ENCODE measurements at regions not wholly inside any gene's neighbourhood (a gene's known extent, or its start where the extent isn't known, plus 50 kb on each side); places are given as distances from the start of the nearest gene placed in this dataset.
"Not testable (repeated sequence)": the region's sequence is repeated elsewhere in the genome, so short reads cannot be mapped to it uniquely, and the experiment has no call there.

GRCh38 chr7:96826089-96826488 is 116.4 kb upstream of the SEM1 start:
- peak; percentile 4 for DNase-seq (ENCODE audit: low read depth)
- H3K4me3 ChIP-seq (ENCODE audit: low read depth, low read length), result no peak overlapping the region
- TF ChIP-seq CTCF (IDR thresholded peaks at IDR 0.05; ENCODE audit: insufficient read depth, low read depth, low read length), result no peak

GRCh38 chr7:96827701-96828100 is 118.1 kb upstream of the SEM1 start:
- no peak for DNase-seq (ENCODE audit: low read depth)
- no peak overlapping the region for H3K4me3 ChIP-seq (ENCODE audit: low read depth, low read length)
- no peak for TF ChIP-seq CTCF (IDR thresholded peaks at IDR 0.05; ENCODE audit: insufficient read depth, low read depth, low read length)

- H3K4me3 ChIP-seq (ENCODE audit: low read depth, low read length); DNase-seq (ENCODE audit: low read depth): not testable (repeated sequence)
Measured at GRCh38 chr7:96829121-96829520, 119.5 kb upstream of the SEM1 start.

GRCh38 chr7:96831446-96831845 is 121.8 kb upstream of the SEM1 start:
- no peak overlapping the region for H3K4me3 ChIP-seq (ENCODE audit: low read depth, low read length)
- no peak for TF ChIP-seq CTCF (IDR thresholded peaks at IDR 0.05; ENCODE audit: insufficient read depth, low read depth, low read length)
- DNase-seq (ENCODE audit: low read depth), result no peak

GRCh38 chr7:96832092-96832662 is 122.5 kb upstream of the SEM1 start:
- no peak overlapping the region for H3K4me3 ChIP-seq (ENCODE audit: low read depth, low read length)
- DNase-seq (ENCODE audit: low read depth), result no peak
- no peak for TF ChIP-seq CTCF (IDR thresholded peaks at IDR 0.05; ENCODE audit: insufficient read depth, low read depth, low read length)

GRCh38 chr7:96833676-96834453 is 124.2 kb upstream of the SEM1 start:
- peak; percentile 70 for DNase-seq (ENCODE audit: low read depth)
- TF ChIP-seq CTCF (IDR thresholded peaks at IDR 0.05; ENCODE audit: insufficient read depth, low read depth, low read length), result no peak
- no peak overlapping the region for H3K4me3 ChIP-seq (ENCODE audit: low read depth, low read length)

- DNase-seq (ENCODE audit: low read depth), result no peak
- TF ChIP-seq CTCF (IDR thresholded peaks at IDR 0.05; ENCODE audit: insufficient read depth, low read depth, low read length), result no peak
- no peak overlapping the region for H3K4me3 ChIP-seq (ENCODE audit: low read depth, low read length)
Measured at GRCh38 chr7:96836456-96836855, 126.8 kb upstream of the SEM1 start.

All from fibroblast of villous mesenchyme (primary cell).